ENCODE measurements at regions not wholly inside any gene's neighbourhood (a gene's known extent, or its start where the extent isn't known, plus 50 kb on each side); places are given as distances from the start of the nearest gene placed in this dataset.

GRCh38 chr2:240319855-240320203 is 115.6 kb upstream of the GPC1 start:
- no peak for DNase-seq (ENCODE audit: low read depth in 2 of 2)

- peak; percentile 48 to 96 for DNase-seq (ENCODE audit: low read depth in 2 of 2)
Observed at GRCh38 chr2:240320204-240320993, 115.1 kb upstream of the GPC1 start.

- no peak for DNase-seq (ENCODE audit: low read depth in 2 of 2)
Observed at GRCh38 chr2:240322231-240322955, 113.1 kb upstream of the GPC1 start.

GRCh38 chr2:240322991-240323390 is 112.5 kb upstream of the GPC1 start:
- DNase-seq (ENCODE audit: low read depth in 2 of 2), result no peak

GRCh38 chr2:240323601-240324291 is 111.7 kb upstream of the GPC1 start:
- DNase-seq (ENCODE audit: low read depth in 2 of 2), result no peak

GRCh38 chr2:240324312-240325015 is 111.0 kb upstream of the GPC1 start:
- DNase-seq (ENCODE audit: low read depth in 2 of 2), result no peak

- DNase-seq (ENCODE audit: low read depth in 2 of 2), result peak in 1 of 2 donors; percentile 12
Observed at GRCh38 chr2:240325016-240326007, 110.2 kb upstream of the GPC1 start.

GRCh38 chr2:240326246-240326645 is 109.2 kb upstream of the GPC1 start:
- DNase-seq (ENCODE audit: low read depth in 2 of 2), result no peak

- DNase-seq (ENCODE audit: low read depth in 2 of 2), result no peak
Observed at GRCh38 chr2:240326886-240327285, 108.6 kb upstream of the GPC1 start.

- no peak for DNase-seq (ENCODE audit: low read depth in 2 of 2)
Observed at GRCh38 chr2:240327566-240327965, 107.9 kb upstream of the GPC1 start.

GRCh38 chr2:240328526-240328925 is 106.9 kb upstream of the GPC1 start:
- no peak for DNase-seq (ENCODE audit: low read depth in 2 of 2)

GRCh38 chr2:240329116-240329665 is 106.3 kb upstream of the GPC1 start:
- DNase-seq (ENCODE audit: low read depth in 2 of 2), result no peak

GRCh38 chr2:240329778-240330177 is 105.7 kb upstream of the GPC1 start:
- no peak for DNase-seq (ENCODE audit: low read depth in 2 of 2)

- DNase-seq (ENCODE audit: low read depth in 2 of 2), result no peak
Observed at GRCh38 chr2:240333985-240334384, 101.5 kb upstream of the GPC1 start.

- no peak for DNase-seq (ENCODE audit: low read depth in 2 of 2)
Observed at GRCh38 chr2:240335061-240335460, 100.4 kb upstream of the GPC1 start.

- DNase-seq (ENCODE audit: low read depth in 2 of 2), result no peak
Observed at GRCh38 chr2:240336820-240337427, 98.5 kb upstream of the GPC1 start.

GRCh38 chr2:240338274-240338673 is 97.2 kb upstream of the GPC1 start:
- DNase-seq (ENCODE audit: low read depth in 2 of 2), result no peak

- no peak for DNase-seq (ENCODE audit: low read depth in 2 of 2)
Observed at GRCh38 chr2:240339411-240340360, 95.8 kb upstream of the GPC1 start.

- DNase-seq (ENCODE audit: low read depth in 2 of 2), result no peak
Observed at GRCh38 chr2:240340361-240340761, 95.1 kb upstream of the GPC1 start.
